NB4 (cell line): ENCODE measurements at regions not wholly inside any gene's neighbourhood (a gene's known extent, or its start where the extent isn't known, plus 50 kb on each side); places are given as distances from the start of the nearest gene placed in this dataset.

Source experiments
- TF ChIP-seq, protein P1 (sequence below): IDR thresholded peaks from one replicate; pipeline ENCODE4 v1.5.1; 2012; ENCODE audit warnings: low read depth, low read length
- TF ChIP-seq, protein P2 (sequence below): IDR thresholded peaks from 2 replicates; pipeline ENCODE4 v1.6.1; 2011; ENCODE audit warnings: low read depth, low read length

DNA sequence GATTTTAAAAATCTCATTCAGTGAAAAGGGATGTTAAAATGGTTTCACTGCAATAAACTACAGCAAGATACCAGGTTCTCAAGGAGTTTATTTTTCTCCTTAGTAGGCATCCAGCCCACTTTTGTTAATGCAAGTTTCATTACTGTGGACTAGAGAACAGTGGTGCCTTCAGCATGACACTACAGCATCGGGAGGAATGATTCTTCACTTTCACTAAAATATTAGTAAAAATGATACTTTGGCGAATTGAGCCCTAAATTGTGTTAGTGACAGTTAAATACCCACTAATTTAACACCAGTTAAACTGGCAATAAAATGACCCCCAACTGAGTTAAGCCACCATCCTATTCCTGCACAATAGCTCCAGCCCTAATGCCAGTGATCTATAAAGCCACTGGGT lies 152.2 kb upstream of the MPDZ start:
- TF ChIP-seq, protein P1, sequence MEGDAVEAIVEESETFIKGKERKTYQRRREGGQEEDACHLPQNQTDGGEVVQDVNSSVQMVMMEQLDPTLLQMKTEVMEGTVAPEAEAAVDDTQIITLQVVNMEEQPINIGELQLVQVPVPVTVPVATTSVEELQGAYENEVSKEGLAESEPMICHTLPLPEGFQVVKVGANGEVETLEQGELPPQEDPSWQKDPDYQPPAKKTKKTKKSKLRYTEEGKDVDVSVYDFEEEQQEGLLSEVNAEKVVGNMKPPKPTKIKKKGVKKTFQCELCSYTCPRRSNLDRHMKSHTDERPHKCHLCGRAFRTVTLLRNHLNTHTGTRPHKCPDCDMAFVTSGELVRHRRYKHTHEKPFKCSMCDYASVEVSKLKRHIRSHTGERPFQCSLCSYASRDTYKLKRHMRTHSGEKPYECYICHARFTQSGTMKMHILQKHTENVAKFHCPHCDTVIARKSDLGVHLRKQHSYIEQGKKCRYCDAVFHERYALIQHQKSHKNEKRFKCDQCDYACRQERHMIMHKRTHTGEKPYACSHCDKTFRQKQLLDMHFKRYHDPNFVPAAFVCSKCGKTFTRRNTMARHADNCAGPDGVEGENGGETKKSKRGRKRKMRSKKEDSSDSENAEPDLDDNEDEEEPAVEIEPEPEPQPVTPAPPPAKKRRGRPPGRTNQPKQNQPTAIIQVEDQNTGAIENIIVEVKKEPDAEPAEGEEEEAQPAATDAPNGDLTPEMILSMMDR = no peak
- TF ChIP-seq, protein P2, sequence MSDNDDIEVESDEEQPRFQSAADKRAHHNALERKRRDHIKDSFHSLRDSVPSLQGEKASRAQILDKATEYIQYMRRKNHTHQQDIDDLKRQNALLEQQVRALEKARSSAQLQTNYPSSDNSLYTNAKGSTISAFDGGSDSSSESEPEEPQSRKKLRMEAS = no peak
